ENCODE measurements at regions not wholly inside any gene's neighbourhood (a gene's known extent, or its start where the extent isn't known, plus 50 kb on each side); places are given as distances from the start of the nearest gene placed in this dataset.

- TF ChIP-seq YY1 (IDR thresholded peaks at IDR 0.05; ENCODE audit: insufficient read depth, insufficient read length) (no peak), SUZ12 (IDR thresholded peaks at IDR 0.05; ENCODE audit: extremely low read depth, insufficient read depth, insufficient read length) (no peak), ZNF274 (IDR thresholded peaks at IDR 0.05; ENCODE audit: low read depth, low read length) (no peak)
Measured at GRCh38 chr12:87348071-87348470, 681.1 kb downstream of the C12orf50 start.
